ENCODE measurements at regions not wholly inside any gene's neighbourhood (a gene's known extent, or its start where the extent isn't known, plus 50 kb on each side); places are given as distances from the start of the nearest gene placed in this dataset.

- CTCF ChIA-PET (ENCODE audit: unreplicated experiment) = no interaction called here
- no TSS peak for BruUV-seq (replicated peaks)
- POLR2A ChIA-PET = interaction anchor here (0.6 to 0.7 kb wide), 2 partner anchors 10 to 1464 kb away, joined by 3 read pairs; no protein-coding TSS in a partner anchor
- intact Hi-C loops (cut with micrococcal nuclease; ENCODE audit: unreplicated experiment) = no loop called here
- no peaks in the 10 kb centered on the region for H4K20me1 ChIP-seq (ENCODE audit: insufficient read depth, low read length)
- no peaks in the 10 kb centered on the region for H3K4me1 ChIP-seq (ENCODE audit: insufficient read depth, low read length, poor library complexity, severe bottlenecking)
- no peaks in the 10 kb centered on the region for H3K79me2 ChIP-seq (ENCODE audit: insufficient read depth, low read depth, low read length)
- no peak for DNase-seq (ENCODE audit: low spot score)
- H3K36me3 ChIP-seq (ENCODE audit: insufficient read depth, low read length) = no peaks in the 10 kb centered on the region
- H3K4me2 ChIP-seq (ENCODE audit: low read length) = no peak overlapping the region
- no peak overlapping the region for H3K4me3 ChIP-seq (ENCODE audit: low read depth, low read length, poor library complexity, severe bottlenecking)
- H3K9me2 ChIP-seq (ENCODE audit: insufficient read depth, low read length) = no peaks in the 10 kb centered on the region
- H2AFZ ChIP-seq (ENCODE audit: low read length) = no peak overlapping the region
- no peak overlapping the region for H3K27ac ChIP-seq (ENCODE audit: low read depth, low read length, poor library complexity, severe bottlenecking)
- H3K9me3 ChIP-seq (ENCODE audit: low read length) = no peaks in the 10 kb centered on the region
- no peak for TF ChIP-seq EZH2phosphoT487 (IDR thresholded peaks at IDR 0.05; ENCODE audit: borderline replicate concordance, low read depth, low read length)
- TF ChIP-seq CTCF (conservative IDR thresholded peaks at IDR 0.05; ENCODE audit: low read length) = no peak
Measured at GRCh38 chr11:105227363-105227762, 87.8 kb upstream of the CARD18 start.

GRCh38 chr11:105226766-105227165 lies 87.2 kb upstream of the CARD18 start:
- H3K79me2 ChIP-seq (ENCODE audit: insufficient read depth, low read depth, low read length) = no peaks in the 10 kb centered on the region
- BruUV-seq (replicated peaks) = no TSS peak

GRCh38 chr11:105226091-105226490 lies 86.5 kb upstream of the CARD18 start:
- no peak overlapping the region for H3K4me3 ChIP-seq (ENCODE audit: low read depth, low read length, poor library complexity, severe bottlenecking)
- no peaks in the 10 kb centered on the region for H3K9me3 ChIP-seq (ENCODE audit: low read length)
- no peak overlapping the region for H3K27ac ChIP-seq (ENCODE audit: low read depth, low read length, poor library complexity, severe bottlenecking)
- intact Hi-C loops (cut with micrococcal nuclease; ENCODE audit: unreplicated experiment) = no loop called here
- no peaks in the 10 kb centered on the region for H3K36me3 ChIP-seq (ENCODE audit: insufficient read depth, low read length)
- H3K4me1 ChIP-seq (ENCODE audit: insufficient read depth, low read length, poor library complexity, severe bottlenecking) = no peaks in the 10 kb centered on the region
- no peaks in the 10 kb centered on the region for H3K9me2 ChIP-seq (ENCODE audit: insufficient read depth, low read length)
- no peak for DNase-seq (ENCODE audit: low spot score)
- H4K20me1 ChIP-seq (ENCODE audit: insufficient read depth, low read length) = no peaks in the 10 kb centered on the region
- no peak for TF ChIP-seq CTCF (conservative IDR thresholded peaks at IDR 0.05; ENCODE audit: low read length)
- TF ChIP-seq EZH2phosphoT487 (IDR thresholded peaks at IDR 0.05; ENCODE audit: borderline replicate concordance, low read depth, low read length) = no peak
- H2AFZ ChIP-seq (ENCODE audit: low read length) = no peak overlapping the region
- no TSS peak for BruUV-seq (replicated peaks)
- H3K79me2 ChIP-seq (ENCODE audit: insufficient read depth, low read depth, low read length) = no peaks in the 10 kb centered on the region
- no peak overlapping the region for H3K4me2 ChIP-seq (ENCODE audit: low read length)
- ChIA-PET CTCF (ENCODE audit: unreplicated experiment) (no interaction called here), POLR2A (no interaction called here)

More at GRCh38 chr11:105226766-105227165, 87.2 kb upstream of the CARD18 start:
- ChIA-PET CTCF (ENCODE audit: unreplicated experiment) (no interaction called here), POLR2A (interaction anchor here (0.6 to 0.7 kb wide), 2 partner anchors 9 to 1464 kb away, joined by 3 read pairs; no protein-coding TSS in a partner anchor)
- intact Hi-C loops (cut with micrococcal nuclease; ENCODE audit: unreplicated experiment) = no loop called here
- Histone ChIP-seq H3K9me2 (ENCODE audit: insufficient read depth, low read length) (no peaks in the 10 kb centered on the region), H4K20me1 (ENCODE audit: insufficient read depth, low read length) (no peaks in the 10 kb centered on the region), H2AFZ (ENCODE audit: low read length) (no peak overlapping the region), H3K9me3 (ENCODE audit: low read length) (no peaks in the 10 kb centered on the region), H3K36me3 (ENCODE audit: insufficient read depth, low read length) (no peaks in the 10 kb centered on the region), H3K4me2 (ENCODE audit: low read length) (no peak overlapping the region), H3K27ac (ENCODE audit: low read depth, low read length, poor library complexity, severe bottlenecking) (no peak overlapping the region), H3K4me3 (ENCODE audit: low read depth, low read length, poor library complexity, severe bottlenecking) (no peak overlapping the region), H3K4me1 (ENCODE audit: insufficient read depth, low read length, poor library complexity, severe bottlenecking) (no peaks in the 10 kb centered on the region)
- no peak for DNase-seq (ENCODE audit: low spot score)
- no peak for TF ChIP-seq CTCF (conservative IDR thresholded peaks at IDR 0.05; ENCODE audit: low read length)

Data from OCI-LY7 (cell line).